H1 (cell line): ENCODE measurements at regions not wholly inside any gene's neighbourhood (a gene's known extent, or its start where the extent isn't known, plus 50 kb on each side); places are given as distances from the start of the nearest gene placed in this dataset.

Experiments used
- EZH2 ChIP-seq: fragments of 200-600 bp; sonication (generic); IDR thresholded peaks from 2 replicates; pipeline ENCODE4 v1.7.1; 2012; ENCODE audit warnings: low read depth, mild to moderate bottlenecking, moderate library complexity, low read length, inconsistent platforms; ENCODE audit not compliant: severe bottlenecking
- HDAC2 ChIP-seq, 2 experiments: fragments of 300-600 bp in 1 of 2; sonication (generic) in 1 of 2; IDR thresholded peaks; 2 replicates each; pipeline ENCODE4 v1.6.1; 2011 to 2012; ENCODE audit warnings: low read depth in 2 of 2, low read length in 2 of 2, mild to moderate bottlenecking in 2 of 2, moderate library complexity in 2 of 2, borderline replicate concordance in 1 of 2, inconsistent platforms in 1 of 2
- TEAD4 ChIP-seq: IDR thresholded peaks from 2 replicates; pipeline ENCODE4 v1.6.1; 2012; ENCODE audit warnings: low read depth, low read length, inconsistent platforms, mixed read lengths

GRCh38 chr3:80036176-80036575, 268.4 kb upstream of the ROBO1 start:
- TF ChIP-seq HDAC2 (IDR thresholded peaks at IDR 0.05; ENCODE audit: borderline replicate concordance in 1 of 2, low read depth in 2 of 2, low read length in 2 of 2): no peak
- no peak for TF ChIP-seq EZH2
- TF ChIP-seq TEAD4: no peak
